ENCODE measurements at regions not wholly inside any gene's neighbourhood (a gene's known extent, or its start where the extent isn't known, plus 50 kb on each side); places are given as distances from the start of the nearest gene placed in this dataset.

DNA sequence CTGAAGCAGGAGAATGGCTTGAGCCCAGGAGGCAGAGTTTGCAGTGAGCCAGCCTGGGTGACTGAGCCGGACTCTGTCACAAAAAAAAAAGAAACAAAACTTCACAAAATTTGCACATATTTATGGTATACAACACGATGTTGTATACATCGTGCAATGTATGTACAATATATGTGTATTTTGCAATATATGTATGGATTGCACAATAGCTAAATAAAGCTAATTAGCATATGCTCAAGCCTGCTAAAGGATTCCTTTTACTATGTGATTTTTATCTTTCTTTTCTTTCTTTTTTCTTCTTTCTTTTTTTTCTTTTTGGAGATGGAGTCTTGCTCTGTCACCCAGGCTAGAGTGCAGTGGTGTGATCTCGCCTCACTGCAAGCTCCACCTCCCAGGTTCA lies 368.0 kb upstream of the FAM98A start:
- no peak for TF ChIP-seq MAX (IDR thresholded peaks at IDR 0.05; ENCODE audit: low read depth, low read length)
- TF ChIP-seq CTCF (IDR thresholded peaks at IDR 0.05; ENCODE audit: low read depth, low read length): no peak
- TF ChIP-seq POLR2A (IDR thresholded peaks at IDR 0.05; ENCODE audit: extremely low read depth, insufficient read length): no peak
- TF ChIP-seq MYC (IDR thresholded peaks at IDR 0.05; ENCODE audit: low read depth, low read length): no peak
